C4-2B (cell line): ENCODE measurements at regions not wholly inside any gene's neighbourhood (a gene's known extent, or its start where the extent isn't known, plus 50 kb on each side); places are given as distances from the start of the nearest gene placed in this dataset.

Source experiments
- ZFX ChIP-seq: fragments of 450-650 bp; IDR thresholded peaks from 2 replicates; pipeline ENCODE4 v1.6.1; 2017
- TF ChIP-seq, protein P1 (sequence below): fragments of 450-650 bp; conservative IDR thresholded peaks from 2 replicates; pipeline ENCODE4 v1.5.1; 2017; ENCODE audit warnings: mild to moderate bottlenecking

DNA sequence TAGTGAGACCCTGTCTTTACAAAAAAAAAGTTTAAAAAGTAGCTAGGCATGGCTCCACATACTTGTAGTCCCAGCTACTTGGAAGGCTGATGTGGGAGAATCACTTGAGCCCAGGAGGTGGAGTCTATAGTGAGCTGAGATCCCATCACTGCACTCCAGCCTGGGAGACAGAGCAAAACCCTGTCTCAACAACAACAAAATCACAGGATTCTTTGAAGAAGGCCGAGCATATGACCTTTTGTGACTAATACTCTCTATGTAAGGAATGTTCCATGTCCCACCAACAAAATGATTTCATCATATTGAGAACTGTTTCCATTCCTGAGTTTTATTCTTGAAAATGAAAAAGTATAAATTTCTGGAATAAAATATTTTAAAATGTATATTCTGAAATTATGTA, 58.9 kb upstream of the EFCAB3 start:
- TF ChIP-seq, protein P1, sequence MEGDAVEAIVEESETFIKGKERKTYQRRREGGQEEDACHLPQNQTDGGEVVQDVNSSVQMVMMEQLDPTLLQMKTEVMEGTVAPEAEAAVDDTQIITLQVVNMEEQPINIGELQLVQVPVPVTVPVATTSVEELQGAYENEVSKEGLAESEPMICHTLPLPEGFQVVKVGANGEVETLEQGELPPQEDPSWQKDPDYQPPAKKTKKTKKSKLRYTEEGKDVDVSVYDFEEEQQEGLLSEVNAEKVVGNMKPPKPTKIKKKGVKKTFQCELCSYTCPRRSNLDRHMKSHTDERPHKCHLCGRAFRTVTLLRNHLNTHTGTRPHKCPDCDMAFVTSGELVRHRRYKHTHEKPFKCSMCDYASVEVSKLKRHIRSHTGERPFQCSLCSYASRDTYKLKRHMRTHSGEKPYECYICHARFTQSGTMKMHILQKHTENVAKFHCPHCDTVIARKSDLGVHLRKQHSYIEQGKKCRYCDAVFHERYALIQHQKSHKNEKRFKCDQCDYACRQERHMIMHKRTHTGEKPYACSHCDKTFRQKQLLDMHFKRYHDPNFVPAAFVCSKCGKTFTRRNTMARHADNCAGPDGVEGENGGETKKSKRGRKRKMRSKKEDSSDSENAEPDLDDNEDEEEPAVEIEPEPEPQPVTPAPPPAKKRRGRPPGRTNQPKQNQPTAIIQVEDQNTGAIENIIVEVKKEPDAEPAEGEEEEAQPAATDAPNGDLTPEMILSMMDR: no peak
- no peak for TF ChIP-seq ZFX
